HepG2 (cell line): ENCODE measurements at regions not wholly inside any gene's neighbourhood (a gene's known extent, or its start where the extent isn't known, plus 50 kb on each side); places are given as distances from the start of the nearest gene placed in this dataset.

Experiments used
- ATAC-seq: fragments of 200-7000 bp; cut with Tn5 transposase; 3 replicates; pipeline ENCODE4 v1.9.1; 2020; ENCODE audit warnings: mild to moderate bottlenecking, moderate library complexity
- BruUV-seq: library from RNA; stranded (reverse); fragments of 400-500 nt; replicated peaks from 2 replicates; lab custom pipeline; 2021; lab: Mats Ljungman, UMichigan
- CTCF ChIA-PET: fragments of 300-600 bp; formaldehyde crosslinking; extraction: SDS; loops from one replicate; lab custom pipeline; 2021; ENCODE audit warnings: low total read pairs, inconsistent platforms, low intra/inter-chr PET ratio; lab: Yijun Ruan, JAX
- POLR2A ChIA-PET: fragments of 350-600 bp; sonication (Branson Sonifier 250); formaldehyde crosslinking; loops from one replicate; lab custom pipeline; 2020; ENCODE audit warnings: antibody characterized with exemption, inconsistent platforms; lab: Yijun Ruan, JAX
- DNase-seq: peaks from one replicate; pipeline ENCODE4 v3.0.0-alpha.2; 2015; ENCODE audit warnings: low spot score
- FAIRE-seq: peaks from 3 replicates; lab custom pipeline; 2011; peaks lifted over from hg19 to GRCh38; lab: Jason Lieb, UNC
- H2AFZ ChIP-seq: one replicate; pipeline ENCODE4 v1.6.1; 2011; ENCODE audit warnings: low read length, inconsistent platforms
- H3K27ac ChIP-seq: fragments of 300-600 bp; 3 replicates; pipeline ENCODE4 v1.8.0; 2011; ENCODE audit warnings: mixed run types, mild to moderate bottlenecking, mixed read lengths, low read length, inconsistent platforms; ENCODE audit not compliant: insufficient read depth; ENCODE audit errors: extremely low read length
- H3K27me3 ChIP-seq, 2 experiments: fragments of 200-600 bp in 1 of 2; 2 replicates in 1 of 2; 3 replicates in 1 of 2; pipeline versions ENCODE4 v1.6.0 to v1.8.0; 2011; ENCODE audit warnings: low read length in 2 of 2, mild to moderate bottlenecking in 2 of 2, moderate library complexity in 2 of 2, inconsistent platforms in 1 of 2; ENCODE audit not compliant: insufficient read depth in 2 of 2, control insufficient read depth in 1 of 2
- H3K36me3 ChIP-seq, 2 experiments: fragments of 200-600 bp in 1 of 2; replicated peaks in 1 of 2; 2 replicates in 1 of 2; 3 replicates in 1 of 2; pipeline versions ENCODE4 v1.5.1 to v1.8.0; 2011; ENCODE audit warnings: low read length in 2 of 2, inconsistent platforms in 1 of 2; ENCODE audit not compliant: insufficient read depth in 2 of 2, control insufficient read depth in 1 of 2
- H3K4me1 ChIP-seq: 2 replicates; pipeline ENCODE4 v1.5.1; 2012; ENCODE audit warnings: low read length, inconsistent platforms; ENCODE audit not compliant: insufficient read depth
- H3K4me2 ChIP-seq: 2 replicates; pipeline ENCODE4 v1.6.0; 2011; ENCODE audit warnings: low read depth, low read length, inconsistent platforms
- H3K4me3 ChIP-seq, 3 experiments: fragments of 200-600 bp in 1 of 3; sonication (generic), shearing (Covaris generic) in 1 of 3; replicated peaks in 1 of 3; 2 replicates each; pipeline ENCODE4 v1.5.1; 2011 to 2016; ENCODE audit warnings: low read length in 3 of 3, inconsistent platforms in 2 of 3, low read depth in 2 of 3, mild to moderate bottlenecking in 2 of 3, control low read depth in 1 of 3, mixed read lengths in 1 of 3; ENCODE audit not compliant: insufficient read depth in 1 of 3
- H3K79me2 ChIP-seq: one replicate; pipeline ENCODE4 v1.6.1; 2011; ENCODE audit warnings: low read length, inconsistent platforms; ENCODE audit not compliant: insufficient read depth
- H3K9ac ChIP-seq: 2 replicates; pipeline ENCODE4 v1.6.0; 2011; ENCODE audit warnings: mild to moderate bottlenecking, low read depth, low read length, inconsistent platforms; ENCODE audit not compliant: insufficient read depth
- H3K9me3 ChIP-seq: 2 replicates; pipeline ENCODE4 v1.5.1; 2012; ENCODE audit warnings: mild to moderate bottlenecking, low read length
- H4K20me1 ChIP-seq: 2 replicates; pipeline ENCODE4 v1.6.0; 2011; ENCODE audit warnings: inconsistent platforms, mild to moderate bottlenecking, low read length, moderate library complexity; ENCODE audit not compliant: insufficient read depth
- CREB3 ChIP-seq: sonication (generic); formaldehyde crosslinking; IDR thresholded peaks from 2 replicates; pipeline ENCODE4 v1.5.0; 2020; ENCODE audit warnings: missing genetic modification reagents
- IKZF5 ChIP-seq: IDR thresholded peaks from 2 replicates; pipeline ENCODE4 v1.6.1; 2018; ENCODE audit warnings: missing genetic modification reagents, mild to moderate bottlenecking, missing compliant biosample characterization
- KLF16 ChIP-seq, 2 experiments: sonication (generic) in 1 of 2; formaldehyde crosslinking in 1 of 2; IDR thresholded peaks; 2 replicates each; pipeline versions ENCODE4 v1.6.1 to v1.8.0; 2016 to 2023; ENCODE audit warnings: missing genetic modification reagents in 2 of 2, missing compliant biosample characterization in 1 of 2
- MBNL3 ChIP-seq: fragments of 250-450 bp; sonication (Bioruptor Pico); conservative IDR thresholded peaks from 2 replicates; pipeline ENCODE4 v1.8.0; 2022; ENCODE audit warnings: mild to moderate bottlenecking, inconsistent platforms
- RBAK ChIP-seq: sonication (generic); formaldehyde crosslinking; IDR thresholded peaks from 2 replicates; pipeline ENCODE4 v1.5.1; 2020; ENCODE audit warnings: mild to moderate bottlenecking, missing genetic modification reagents
- RERE ChIP-seq: IDR thresholded peaks from 2 replicates; pipeline ENCODE4 v1.6.1; 2016; ENCODE audit warnings: low read depth, missing genetic modification reagents, missing compliant biosample characterization
- SP4 ChIP-seq: sonication (generic); formaldehyde crosslinking; IDR thresholded peaks from 2 replicates; pipeline ENCODE4 v1.8.1; 2023; ENCODE audit warnings: mild to moderate bottlenecking, missing genetic modification reagents
- TFDP2 ChIP-seq: sonication (generic); formaldehyde crosslinking; IDR thresholded peaks from 2 replicates; pipeline ENCODE4 v1.4.0; 2020; ENCODE audit warnings: missing genetic modification reagents
- ZNF224 ChIP-seq: sonication (generic); formaldehyde crosslinking; IDR thresholded peaks from 2 replicates; pipeline ENCODE4 v1.5.0; 2020; ENCODE audit warnings: mild to moderate bottlenecking, missing genetic modification reagents
- ZNF562 ChIP-seq: sonication (generic); formaldehyde crosslinking; IDR thresholded peaks from 2 replicates; pipeline ENCODE4 v1.8.0; 2022; ENCODE audit warnings: missing genetic modification reagents, borderline replicate concordance
- WGBS: methylation state at CpG from one replicate; pipeline ENCODE4 v1.1.6; 2017; ENCODE audit warnings: low lambda C conversion rate; 5-methylcytosine and 5-hydroxymethylcytosine counted together
- in situ Hi-C: cut with HindIII; loops from 2 replicates; pipeline ENCODE4 v1.10.0; 2017; ENCODE audit warnings: low pct_unique_long_range_greater_than_20kb; ENCODE audit not compliant: extremely low pct_ligation_motif_present
- intact Hi-C: fragments of 100-400 bp; cut with micrococcal nuclease; formaldehyde crosslinking; loops from one replicate; pipeline ENCODE4 v1.10.0; 2022; ENCODE audit not compliant: unreplicated experiment

DNA sequence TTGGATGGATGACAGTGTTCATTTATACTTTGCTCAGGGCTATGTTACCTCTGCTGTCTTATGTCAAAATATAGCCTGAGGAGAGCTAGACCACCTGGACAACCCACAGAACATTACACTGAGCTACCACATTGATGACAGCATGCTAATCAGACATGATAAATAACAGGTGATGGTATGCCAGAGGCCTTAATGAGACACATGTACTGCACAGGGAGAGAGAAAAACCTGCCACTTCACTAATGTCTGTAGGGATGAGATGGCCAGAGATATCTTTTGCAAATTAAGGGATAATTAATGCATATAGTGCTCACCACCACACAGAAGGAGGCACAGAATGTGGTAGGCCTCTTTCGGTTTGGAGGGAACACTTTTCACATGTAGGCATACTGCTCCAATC, 1122.6 kb upstream of the POT1 start:
- H3K27ac ChIP-seq, result no peak overlapping the region
- ATAC-seq (no peak), DNase-seq (no peak), FAIRE-seq (no peak)
- in situ Hi-C loops (no loop called here), intact Hi-C loops (no loop called here)
- 0% methylated on average over 1 of the region's 1 CpG for WGBS
- no peaks in the 10 kb centered on the region for H3K27me3 ChIP-seq
- no peak overlapping the region for H3K4me2 ChIP-seq
- H2AFZ ChIP-seq, result no peak overlapping the region
- CTCF ChIA-PET, result no interaction called here
- H3K79me2 ChIP-seq, result no peaks in the 10 kb centered on the region
- BruUV-seq, result no TSS peak
- peaks cover 45% of the 10 kb centered on the region for H3K9me3 ChIP-seq
- POLR2A ChIA-PET, result no interaction called here
- H3K4me1 ChIP-seq, result no peaks in the 10 kb centered on the region
- H3K9ac ChIP-seq, result no peak overlapping the region
- no peaks in the 10 kb centered on the region for H3K36me3 ChIP-seq
- no peaks in the 10 kb centered on the region for H4K20me1 ChIP-seq
- H3K4me3 ChIP-seq, result no peak overlapping the region
- TF ChIP-seq IKZF5, result no peak
- no peak for TF ChIP-seq KLF16 (CRISPR knock-in tag; IDR thresholded peaks at IDR 0.05)
- no peak for TF ChIP-seq ZNF224 (CRISPR knock-in tag)

DNA sequence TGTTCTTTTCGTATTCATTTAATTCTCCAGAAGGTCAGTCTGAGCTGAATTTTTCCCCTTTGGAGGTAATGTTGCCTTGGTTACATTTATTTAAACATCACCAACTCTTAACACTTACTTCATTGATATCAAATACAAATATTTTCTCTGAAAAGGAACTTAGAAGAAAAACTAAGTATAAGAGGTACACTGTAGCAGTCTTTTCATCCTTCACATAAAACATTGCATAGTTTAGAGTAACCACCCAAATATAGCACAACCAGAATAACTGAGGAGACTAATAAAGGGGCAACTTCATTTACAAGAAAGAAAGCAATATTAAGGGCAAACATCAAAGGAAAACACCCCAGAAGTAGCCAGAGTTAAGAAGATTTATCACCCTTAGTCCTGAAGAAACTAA, 1115.0 kb upstream of the POT1 start:
- intact Hi-C loops, result no loop called here
- H3K36me3 ChIP-seq, result no peaks in the 10 kb centered on the region
- no peaks in the 10 kb centered on the region for H3K4me1 ChIP-seq
- H3K9ac ChIP-seq, result no peak overlapping the region
- CTCF ChIA-PET, result no interaction called here
- no peak for ATAC-seq
- BruUV-seq, result no TSS peak
- H3K4me2 ChIP-seq, result no peak overlapping the region
- H3K9me3 ChIP-seq, result peaks cover 61% of the 10 kb centered on the region
- H3K4me3 ChIP-seq, result no peak overlapping the region
- no peaks in the 10 kb centered on the region for H3K27me3 ChIP-seq
- no peaks in the 10 kb centered on the region for H3K79me2 ChIP-seq
- no peaks in the 10 kb centered on the region for H4K20me1 ChIP-seq
- in situ Hi-C loops, result no loop called here
- 3% methylated on average over 1 of the region's 1 CpG for WGBS
- no peak overlapping the region for H2AFZ ChIP-seq
- no peak for FAIRE-seq
- DNase-seq, result no peak
- H3K27ac ChIP-seq, result no peak overlapping the region
- POLR2A ChIA-PET, result no interaction called here
- TF ChIP-seq RERE (no peak), MBNL3 (CRISPR knock-in tag) (no peak), CREB3 (CRISPR knock-in tag) (no peak), ZNF562 (CRISPR knock-in tag) (no peak), TFDP2 (CRISPR knock-in tag) (no peak), SP4 (CRISPR knock-in tag) (no peak), RBAK (CRISPR knock-in tag) (no peak)
